AG09309 (cell line): ENCODE measurements at regions not wholly inside any gene's neighbourhood (a gene's known extent, or its start where the extent isn't known, plus 50 kb on each side); places are given as distances from the start of the nearest gene placed in this dataset.

ENCODE experiments used
- DNase-seq: peaks from one replicate; pipeline ENCODE4 v3.0.0-alpha.2; 2010; ENCODE audit warnings: low read depth
- H3K4me3 ChIP-seq: 2 replicates; pipeline ENCODE4 v1.5.1; 2011; ENCODE audit warnings: mild to moderate bottlenecking, low read depth, low read length, moderate library complexity; ENCODE audit not compliant: control insufficient read depth
- CTCF ChIP-seq: IDR thresholded peaks from 2 replicates; pipeline ENCODE4 v1.5.1; 2011; ENCODE audit warnings: mild to moderate bottlenecking, low read depth, low read length, inconsistent platforms; ENCODE audit not compliant: insufficient read depth, control insufficient read depth; ENCODE audit errors: missing control alignments

- no peak for TF ChIP-seq CTCF
- H3K4me3 ChIP-seq, result no peak overlapping the region
- no peak for DNase-seq
Measured at GRCh38 chr14:30034152-30034551, 106.5 kb upstream of the PRKD1 start.

- no peak overlapping the region for H3K4me3 ChIP-seq
- DNase-seq, result no peak
- no peak for TF ChIP-seq CTCF
Measured at GRCh38 chr14:30035361-30035760, 107.7 kb upstream of the PRKD1 start.

- no peak for TF ChIP-seq CTCF
- no peak for DNase-seq
- no peak overlapping the region for H3K4me3 ChIP-seq
Measured at GRCh38 chr14:30045720-30046119, 118.1 kb upstream of the PRKD1 start.

GRCh38 chr14:30053103-30053502 lies 125.5 kb upstream of the PRKD1 start:
- no peak for TF ChIP-seq CTCF
- DNase-seq, result no peak
- no peak overlapping the region for H3K4me3 ChIP-seq

GRCh38 chr14:30054201-30054600 lies 126.6 kb upstream of the PRKD1 start:
- TF ChIP-seq CTCF, result no peak
- no peak for DNase-seq
- no peak overlapping the region for H3K4me3 ChIP-seq

GRCh38 chr14:30058401-30058800 lies 130.8 kb upstream of the PRKD1 start:
- DNase-seq, result no peak
- no peak for TF ChIP-seq CTCF
- no peak overlapping the region for H3K4me3 ChIP-seq

- H3K4me3 ChIP-seq, result no peak overlapping the region
- no peak for DNase-seq
- no peak for TF ChIP-seq CTCF
Measured at GRCh38 chr14:30063746-30064145, 136.1 kb upstream of the PRKD1 start.
